ENCODE measurements at regions not wholly inside any gene's neighbourhood (a gene's known extent, or its start where the extent isn't known, plus 50 kb on each side); places are given as distances from the start of the nearest gene placed in this dataset.

- H3K4me1 ChIP-seq = peaks cover 0 to 8% (median 0%) of the 10 kb centered on the region in 9 donors
- no peak for TF ChIP-seq CTCF (IDR thresholded peaks at IDR 0.05)
- intact Hi-C loops (cut with DNase I) = loop anchor here in 1 of 10 donors (10.0 kb wide), 1 partner anchor 56 kb away; no protein-coding TSS in a partner anchor
- no peak for DNase-seq
- no peaks in the 10 kb centered on the region for H3K36me3 ChIP-seq
- H3K4me3 ChIP-seq = no peak overlapping the region
- no peaks in the 10 kb centered on the region for H3K9me3 ChIP-seq
- WGBS, 2 donors = 94 to 97% methylated on average over 7 of the region's 7 CpGs
- ATAC-seq = no peak
- H3K27ac ChIP-seq = no peak overlapping the region
- no peaks in the 10 kb centered on the region for H3K27me3 ChIP-seq
Observed at GRCh38 chr10:78910886-78911285, 157.9 kb upstream of the ZMIZ1 start.

DNA sequence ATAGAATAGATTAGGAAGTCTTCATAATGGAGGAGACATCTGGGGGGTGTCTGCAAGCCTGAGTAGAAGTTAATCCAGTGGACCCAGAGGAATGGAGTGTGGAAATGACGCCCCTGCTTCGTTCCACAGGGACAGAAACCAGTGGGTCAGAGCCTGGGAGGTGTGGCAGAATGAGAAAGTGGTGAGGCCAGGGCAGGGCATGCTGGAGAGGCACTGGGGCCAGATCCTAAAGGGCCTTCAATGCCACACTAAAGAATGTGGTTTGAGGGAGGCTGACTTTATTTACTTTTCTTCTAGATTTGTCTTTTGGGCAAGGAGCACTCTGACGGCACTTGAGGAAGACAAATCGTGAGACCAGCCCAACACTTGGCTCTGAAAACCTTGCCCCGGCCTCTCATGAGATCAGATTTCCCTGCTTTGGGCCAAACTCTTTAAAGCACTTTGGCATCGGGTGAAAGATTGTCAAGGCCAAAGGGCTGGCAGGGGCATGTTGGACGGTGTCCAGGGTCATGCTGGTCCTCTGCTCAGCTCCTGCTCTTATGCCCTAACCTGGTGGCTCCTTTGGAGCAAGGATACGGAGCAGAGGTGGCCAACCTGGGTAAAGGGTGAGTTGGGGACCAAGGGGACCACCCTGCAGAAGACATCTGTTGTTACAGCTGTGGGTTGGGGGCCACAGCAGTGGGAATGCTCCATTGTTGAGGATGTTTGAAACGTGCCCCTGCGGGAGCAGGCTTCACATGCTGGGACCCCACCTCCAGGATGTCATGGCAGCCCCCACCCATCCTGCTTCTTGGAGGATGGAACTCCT, 157.0 kb upstream of the ZMIZ1 start:
- intact Hi-C loops (cut with DNase I) = loop anchor here in 1 of 10 donors (10.0 kb wide), 1 partner anchor 57 kb away; no protein-coding TSS in a partner anchor
- no peaks in the 10 kb centered on the region for H3K36me3 ChIP-seq
- H3K4me3 ChIP-seq = no peak overlapping the region
- H3K9me3 ChIP-seq = no peaks in the 10 kb centered on the region
- no peaks in the 10 kb centered on the region for H3K27me3 ChIP-seq
- TF ChIP-seq CTCF (IDR thresholded peaks at IDR 0.05) = no peak
- DNase-seq (no peak), ATAC-seq (no peak)
- peaks cover 0 to 8% (median 0%) of the 10 kb centered on the region in 9 donors for H3K4me1 ChIP-seq
- no peak overlapping the region for H3K27ac ChIP-seq
- WGBS, 2 donors = 59 to 71% methylated on average over 10 of the region's 10 CpGs

GRCh38 chr10:78912361-78913218, 156.2 kb upstream of the ZMIZ1 start:
- H3K4me1 ChIP-seq = peaks cover 0 to 8% (median 0%) of the 10 kb centered on the region in 9 donors
- intact Hi-C loops (cut with DNase I) = loop anchor here in 1 of 10 donors (10.0 kb wide), 1 partner anchor 58 kb away; no protein-coding TSS in a partner anchor
- H3K4me3 ChIP-seq = no peak overlapping the region
- DNase-seq (no peak), ATAC-seq (no peak)
- no peaks in the 10 kb centered on the region for H3K27me3 ChIP-seq
- H3K9me3 ChIP-seq = no peaks in the 10 kb centered on the region
- H3K27ac ChIP-seq = no peak overlapping the region
- no peaks in the 10 kb centered on the region for H3K36me3 ChIP-seq
- no peak for TF ChIP-seq CTCF (IDR thresholded peaks at IDR 0.05)
- WGBS, 2 donors = 78 to 86% methylated on average over 11 of the region's 11 CpGs
